ENCODE measurements at regions not wholly inside any gene's neighbourhood (a gene's known extent, or its start where the extent isn't known, plus 50 kb on each side); places are given as distances from the start of the nearest gene placed in this dataset.

GRCh38 chr18:1526991-1527390, 622.3 kb downstream of the ADCYAP1 start:
- H3K4me3 ChIP-seq (ENCODE audit: low read depth, low read length) = no peak overlapping the region
- TF ChIP-seq, protein P1, sequence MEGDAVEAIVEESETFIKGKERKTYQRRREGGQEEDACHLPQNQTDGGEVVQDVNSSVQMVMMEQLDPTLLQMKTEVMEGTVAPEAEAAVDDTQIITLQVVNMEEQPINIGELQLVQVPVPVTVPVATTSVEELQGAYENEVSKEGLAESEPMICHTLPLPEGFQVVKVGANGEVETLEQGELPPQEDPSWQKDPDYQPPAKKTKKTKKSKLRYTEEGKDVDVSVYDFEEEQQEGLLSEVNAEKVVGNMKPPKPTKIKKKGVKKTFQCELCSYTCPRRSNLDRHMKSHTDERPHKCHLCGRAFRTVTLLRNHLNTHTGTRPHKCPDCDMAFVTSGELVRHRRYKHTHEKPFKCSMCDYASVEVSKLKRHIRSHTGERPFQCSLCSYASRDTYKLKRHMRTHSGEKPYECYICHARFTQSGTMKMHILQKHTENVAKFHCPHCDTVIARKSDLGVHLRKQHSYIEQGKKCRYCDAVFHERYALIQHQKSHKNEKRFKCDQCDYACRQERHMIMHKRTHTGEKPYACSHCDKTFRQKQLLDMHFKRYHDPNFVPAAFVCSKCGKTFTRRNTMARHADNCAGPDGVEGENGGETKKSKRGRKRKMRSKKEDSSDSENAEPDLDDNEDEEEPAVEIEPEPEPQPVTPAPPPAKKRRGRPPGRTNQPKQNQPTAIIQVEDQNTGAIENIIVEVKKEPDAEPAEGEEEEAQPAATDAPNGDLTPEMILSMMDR (IDR thresholded peaks at IDR 0.05; ENCODE audit: low read depth, low read length) = no peak

GRCh38 chr18:1527805-1528204, 623.1 kb downstream of the ADCYAP1 start:
- H3K4me3 ChIP-seq (ENCODE audit: low read depth, low read length) = no peak overlapping the region
- TF ChIP-seq, protein P1 (IDR thresholded peaks at IDR 0.05; ENCODE audit: low read depth, low read length) = no peak

DNA sequence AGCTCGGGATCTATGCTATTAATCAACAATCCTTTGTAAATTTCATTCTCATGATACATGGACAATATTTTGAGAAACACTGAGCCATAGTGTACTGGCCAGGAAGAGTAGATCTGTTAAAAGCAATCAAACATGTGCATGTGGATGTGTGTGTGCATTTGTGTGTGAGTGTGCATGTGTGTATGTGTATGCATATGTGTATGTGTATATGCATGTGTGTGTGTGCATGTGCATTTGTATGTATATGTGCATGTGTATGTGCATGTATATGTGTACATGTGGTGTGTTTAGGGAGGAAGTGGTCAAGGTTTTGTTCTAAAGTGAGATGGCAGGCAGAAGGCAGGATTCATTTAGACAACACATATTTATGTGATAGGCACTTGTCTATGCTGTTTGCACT, 623.8 kb downstream of the ADCYAP1 start:
- H3K4me3 ChIP-seq (ENCODE audit: low read depth, low read length) = no peak overlapping the region
- TF ChIP-seq, protein P1 (IDR thresholded peaks at IDR 0.05; ENCODE audit: low read depth, low read length) = no peak

GRCh38 chr18:1528964-1529509, 624.4 kb downstream of the ADCYAP1 start:
- TF ChIP-seq, protein P1 (IDR thresholded peaks at IDR 0.05; ENCODE audit: low read depth, low read length) = no peak
- no peak overlapping the region for H3K4me3 ChIP-seq (ENCODE audit: low read depth, low read length)

DNA sequence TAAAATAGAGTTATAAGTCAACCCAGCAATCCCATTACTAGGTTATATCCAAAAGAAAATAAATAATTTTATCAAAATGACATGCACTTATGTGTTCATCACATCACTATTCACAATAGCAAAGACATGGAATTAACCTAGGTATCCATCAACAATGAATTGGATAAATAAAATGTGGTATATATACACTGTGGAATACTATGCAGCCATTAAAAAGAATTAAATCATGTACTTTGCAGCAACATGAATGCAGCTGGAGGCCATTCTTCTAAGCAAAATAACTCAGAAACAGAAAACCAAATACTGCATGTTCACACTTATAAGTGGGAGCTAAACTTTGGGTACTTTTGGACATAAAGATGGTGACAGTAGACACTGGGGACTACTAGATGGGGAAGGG, 626.0 kb downstream of the ADCYAP1 start:
- TF ChIP-seq, protein P1 (IDR thresholded peaks at IDR 0.05; ENCODE audit: low read depth, low read length) = no peak
- no peak overlapping the region for H3K4me3 ChIP-seq (ENCODE audit: low read depth, low read length)

- TF ChIP-seq, protein P1 (IDR thresholded peaks at IDR 0.05; ENCODE audit: low read depth, low read length) = no peak
- no peak overlapping the region for H3K4me3 ChIP-seq (ENCODE audit: low read depth, low read length)
These were observed 634.6 kb downstream of the ADCYAP1 start for GRCh38 chr18:1539276-1539675.

DNA sequence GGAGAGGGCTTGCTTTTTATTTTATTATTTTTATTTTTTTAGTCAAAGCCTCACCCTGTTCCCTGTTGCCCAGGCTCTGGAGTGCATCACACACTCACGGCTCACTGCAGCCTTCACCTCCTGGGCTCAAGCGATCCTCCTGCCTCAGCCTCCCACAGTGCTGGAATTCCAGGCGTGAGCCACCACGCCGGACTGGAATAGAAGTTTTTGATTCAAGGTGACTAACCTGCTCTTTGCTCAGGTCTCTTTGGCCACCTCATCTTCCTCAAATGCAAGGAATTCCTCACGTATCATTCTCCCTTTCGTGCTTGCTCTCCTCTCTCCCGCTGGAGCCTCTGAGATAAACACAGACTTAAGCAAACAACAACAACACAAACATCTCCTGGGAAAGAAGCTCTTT, 636.8 kb downstream of the ADCYAP1 start:
- TF ChIP-seq, protein P1 (IDR thresholded peaks at IDR 0.05; ENCODE audit: low read depth, low read length) = no peak
- H3K4me3 ChIP-seq (ENCODE audit: low read depth, low read length) = no peak overlapping the region

All from WI38 (cell line).